KMS-11 (cell line): ENCODE measurements at regions not wholly inside any gene's neighbourhood (a gene's known extent, or its start where the extent isn't known, plus 50 kb on each side); places are given as distances from the start of the nearest gene placed in this dataset.

ENCODE experiments used
- H2AFZ ChIP-seq: fragments of 200-600 bp; sonication (generic); 2 replicates; pipeline ENCODE4 v1.6.1; 2016; ENCODE audit warnings: antibody characterized with exemption, mixed run types, low read depth
- H3K27ac ChIP-seq: fragments of 200-600 bp; sonication (generic); 2 replicates; pipeline ENCODE4 v1.6.1; 2016; ENCODE audit warnings: mild to moderate bottlenecking, mixed run types
- H3K27me3 ChIP-seq: fragments of 200-600 bp; sonication (generic); 2 replicates; pipeline ENCODE4 v1.6.1; 2017; ENCODE audit warnings: mild to moderate bottlenecking, low read depth, mixed run types, moderate library complexity; ENCODE audit not compliant: insufficient read depth
- H3K36me3 ChIP-seq: fragments of 200-600 bp; sonication (generic); 2 replicates; pipeline ENCODE4 v1.6.1; 2017; ENCODE audit warnings: mild to moderate bottlenecking, mixed run types; ENCODE audit not compliant: insufficient read depth
- H3K4me1 ChIP-seq: fragments of 200-600 bp; sonication (generic); 2 replicates; pipeline ENCODE4 v1.6.1; 2016; ENCODE audit warnings: mild to moderate bottlenecking, low read depth, mixed run types; ENCODE audit not compliant: poor library complexity, severe bottlenecking
- H3K4me2 ChIP-seq: fragments of 200-600 bp; sonication (generic); 2 replicates; pipeline ENCODE4 v1.7.0; 2016; ENCODE audit warnings: mild to moderate bottlenecking, mixed run types
- H3K4me3 ChIP-seq: fragments of 200-600 bp; sonication (generic); IDR thresholded peaks from 2 replicates; pipeline ENCODE4 v1.6.1; 2017; ENCODE audit warnings: low read depth, low read length, mixed read lengths; ENCODE audit not compliant: insufficient read depth
- H3K79me2 ChIP-seq: fragments of 200-600 bp; sonication (generic); 2 replicates; pipeline ENCODE4 v1.6.1; 2016; ENCODE audit warnings: low read depth, mixed run types; ENCODE audit not compliant: insufficient read depth
- H3K9ac ChIP-seq: fragments of 200-600 bp; sonication (generic); 2 replicates; pipeline ENCODE4 v1.6.1; 2016; ENCODE audit warnings: mild to moderate bottlenecking, mixed run types
- H4K20me1 ChIP-seq: fragments of 200-600 bp; sonication (generic); 2 replicates; pipeline ENCODE4 v1.6.1; 2016; ENCODE audit warnings: mild to moderate bottlenecking, mixed run types; ENCODE audit not compliant: insufficient read depth
- TF ChIP-seq, protein P1 (sequence below): fragments of 200-600 bp; sonication (generic); conservative IDR thresholded peaks from 2 replicates; pipeline ENCODE4 v1.6.1; 2017; ENCODE audit warnings: low read depth, mild to moderate bottlenecking, antibody characterized with exemption, low read length, moderate library complexity, mixed read lengths

DNA sequence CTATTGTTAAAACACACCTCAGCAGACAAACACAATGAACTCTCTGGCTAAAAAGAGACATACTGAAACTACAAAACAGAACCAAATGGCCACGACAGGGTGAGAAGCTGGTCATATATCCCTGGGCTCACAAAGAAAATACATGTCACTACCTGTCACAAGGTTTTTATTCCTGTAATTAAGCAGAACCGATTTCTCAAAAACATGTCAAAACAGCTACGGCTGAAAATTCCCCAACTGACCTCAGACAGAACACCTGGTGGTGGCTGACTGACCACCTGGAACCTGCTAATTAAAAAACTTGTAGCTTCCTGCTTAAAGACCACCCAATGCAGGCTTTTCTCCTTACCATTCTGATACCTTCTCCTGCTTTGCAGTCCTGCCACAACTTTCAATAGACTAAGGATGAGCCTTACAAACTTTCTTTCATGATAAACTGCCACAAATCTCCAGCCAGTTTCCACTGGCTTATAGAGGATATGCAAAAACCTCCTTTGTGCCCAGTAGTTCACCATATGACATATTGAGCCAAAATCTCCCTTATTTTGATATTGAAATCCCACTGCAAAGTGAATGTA lies 571.9 kb downstream of the SPOCK3 start:
- Histone ChIP-seq H3K27me3 (no peaks in the 10 kb centered on the region), H4K20me1 (no peaks in the 10 kb centered on the region), H3K4me3 (no peak overlapping the region), H3K9ac (no peak overlapping the region), H3K4me1 (peaks cover 22% of the 10 kb centered on the region), H3K36me3 (no peaks in the 10 kb centered on the region), H3K79me2 (no peaks in the 10 kb centered on the region), H3K27ac (peak overlapping the region; percentile 3; the same call in 1 of the 2 replicates), H2AFZ (no peak overlapping the region), H3K4me2 (peak overlapping the region; percentile 55)
- TF ChIP-seq, protein P1, sequence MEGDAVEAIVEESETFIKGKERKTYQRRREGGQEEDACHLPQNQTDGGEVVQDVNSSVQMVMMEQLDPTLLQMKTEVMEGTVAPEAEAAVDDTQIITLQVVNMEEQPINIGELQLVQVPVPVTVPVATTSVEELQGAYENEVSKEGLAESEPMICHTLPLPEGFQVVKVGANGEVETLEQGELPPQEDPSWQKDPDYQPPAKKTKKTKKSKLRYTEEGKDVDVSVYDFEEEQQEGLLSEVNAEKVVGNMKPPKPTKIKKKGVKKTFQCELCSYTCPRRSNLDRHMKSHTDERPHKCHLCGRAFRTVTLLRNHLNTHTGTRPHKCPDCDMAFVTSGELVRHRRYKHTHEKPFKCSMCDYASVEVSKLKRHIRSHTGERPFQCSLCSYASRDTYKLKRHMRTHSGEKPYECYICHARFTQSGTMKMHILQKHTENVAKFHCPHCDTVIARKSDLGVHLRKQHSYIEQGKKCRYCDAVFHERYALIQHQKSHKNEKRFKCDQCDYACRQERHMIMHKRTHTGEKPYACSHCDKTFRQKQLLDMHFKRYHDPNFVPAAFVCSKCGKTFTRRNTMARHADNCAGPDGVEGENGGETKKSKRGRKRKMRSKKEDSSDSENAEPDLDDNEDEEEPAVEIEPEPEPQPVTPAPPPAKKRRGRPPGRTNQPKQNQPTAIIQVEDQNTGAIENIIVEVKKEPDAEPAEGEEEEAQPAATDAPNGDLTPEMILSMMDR = no peak

DNA sequence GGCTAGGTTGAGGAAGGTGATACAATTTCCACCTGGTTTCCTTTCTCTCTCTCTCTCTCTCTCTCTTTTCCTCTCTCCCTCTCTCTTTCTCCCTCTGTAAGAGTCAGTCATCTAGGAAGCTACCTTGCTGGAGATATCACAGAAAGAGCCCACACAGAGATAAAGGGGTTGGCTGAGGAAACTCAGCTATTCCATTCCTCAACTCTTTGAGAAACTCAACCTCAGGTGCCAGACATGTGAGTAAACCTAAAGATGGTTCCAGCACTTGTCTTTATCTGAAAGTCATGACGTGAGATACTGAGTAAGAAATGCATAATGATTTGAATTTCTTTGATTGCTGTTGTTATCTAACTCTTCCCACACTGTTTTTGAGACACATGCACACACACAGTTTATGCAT lies 564.0 kb downstream of the SPOCK3 start:
- H3K4me1 ChIP-seq = peaks cover 4% of the 10 kb centered on the region
- H3K27ac ChIP-seq = no peak overlapping the region
- H3K4me3 ChIP-seq = no peak overlapping the region
- TF ChIP-seq, protein P1 = no peak
- no peaks in the 10 kb centered on the region for H3K27me3 ChIP-seq
- H3K4me2 ChIP-seq = no peak overlapping the region
- H3K9ac ChIP-seq = no peak overlapping the region
- H4K20me1 ChIP-seq = no peaks in the 10 kb centered on the region
- H2AFZ ChIP-seq = no peak overlapping the region
- H3K36me3 ChIP-seq = no peaks in the 10 kb centered on the region
- no peaks in the 10 kb centered on the region for H3K79me2 ChIP-seq

DNA sequence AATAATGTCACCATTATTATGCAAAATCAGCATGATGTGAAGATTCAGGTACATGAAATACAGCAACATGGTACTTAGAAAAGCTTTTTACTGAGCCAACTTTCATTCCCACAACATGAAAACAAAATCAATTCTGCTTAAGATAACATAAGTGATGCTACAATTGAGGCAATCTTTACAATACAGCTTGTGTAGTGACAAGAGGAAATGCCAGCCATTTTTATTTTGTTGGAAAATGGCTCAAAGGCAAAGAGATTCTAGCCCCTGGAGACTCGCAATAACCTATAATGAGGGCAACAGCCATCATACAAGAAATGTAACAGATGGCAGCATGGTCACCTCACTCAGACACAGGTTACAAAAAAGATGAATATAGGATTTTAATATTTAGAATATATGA lies 560.4 kb downstream of the SPOCK3 start:
- H3K36me3 ChIP-seq = no peaks in the 10 kb centered on the region
- H3K27me3 ChIP-seq = no peaks in the 10 kb centered on the region
- no peak overlapping the region for H2AFZ ChIP-seq
- no peak overlapping the region for H3K4me3 ChIP-seq
- no peak overlapping the region for H3K27ac ChIP-seq
- no peak overlapping the region for H3K4me2 ChIP-seq
- TF ChIP-seq, protein P1 = no peak
- H3K9ac ChIP-seq = no peak overlapping the region
- H3K79me2 ChIP-seq = no peaks in the 10 kb centered on the region
- H3K4me1 ChIP-seq = peaks cover 6% of the 10 kb centered on the region
- H4K20me1 ChIP-seq = no peaks in the 10 kb centered on the region

DNA sequence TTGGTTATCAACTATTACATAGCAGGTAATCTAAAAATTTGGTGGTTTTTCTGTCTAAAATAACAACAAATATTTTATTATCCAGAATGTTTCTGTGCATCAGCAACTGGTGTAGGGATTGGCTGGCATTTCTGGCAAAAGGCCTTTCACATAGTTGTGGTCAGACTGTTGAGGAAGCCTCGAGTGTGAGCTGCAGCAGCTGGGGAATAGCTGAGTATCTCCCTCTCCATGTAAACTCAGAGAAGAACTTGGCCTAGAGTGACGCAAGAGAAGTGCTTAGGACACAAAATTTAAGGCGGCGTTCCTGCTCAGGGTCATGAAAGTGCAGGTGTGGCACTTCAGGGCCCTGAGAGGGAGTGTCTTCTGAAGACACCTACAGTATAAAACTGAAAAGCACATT lies 558.9 kb downstream of the SPOCK3 start:
- H3K4me3 ChIP-seq = no peak overlapping the region
- no peak overlapping the region for H3K27ac ChIP-seq
- no peaks in the 10 kb centered on the region for H3K27me3 ChIP-seq
- H3K9ac ChIP-seq = no peak overlapping the region
- H3K4me1 ChIP-seq = peaks cover 6% of the 10 kb centered on the region
- H3K36me3 ChIP-seq = no peaks in the 10 kb centered on the region
- TF ChIP-seq, protein P1 = no peak
- no peak overlapping the region for H2AFZ ChIP-seq
- no peaks in the 10 kb centered on the region for H3K79me2 ChIP-seq
- no peaks in the 10 kb centered on the region for H4K20me1 ChIP-seq
- H3K4me2 ChIP-seq = no peak overlapping the region
